ENCODE measurements at regions not wholly inside any gene's neighbourhood (a gene's known extent, or its start where the extent isn't known, plus 50 kb on each side); places are given as distances from the start of the nearest gene placed in this dataset.

GRCh38 chr7:81367326-81367931 is 402.4 kb downstream of the HGF start:
- no peaks in the 10 kb centered on the region for H3K9me3 ChIP-seq (ENCODE audit: insufficient read depth in 2 of 2, low read depth in 1 of 2, low read length in 1 of 2)
- no peaks in the 10 kb centered on the region; a peak in 1 of 7 replicates for H3K27me3 ChIP-seq (replicated peaks in 1 of 4; ENCODE audit: control insufficient read depth in 3 of 4, extremely low read depth in 1 of 4, insufficient read depth in 3 of 4, low read length in 3 of 4)
- H2AK5ac ChIP-seq (ENCODE audit: low read depth, low read length): no peak overlapping the region
- H3K4me3 ChIP-seq (ENCODE audit: extremely low read depth in 1 of 4, insufficient read depth in 2 of 4, low read depth in 3 of 4, low read length in 4 of 4): no peak overlapping the region
- WGBS, 2 experiments (ENCODE audit: extremely low coverage in 1 of 2, insufficient coverage in 1 of 2, insufficient read length in 1 of 2, insufficient replicate concordance in 2 of 2, low coverage in 1 of 2, low lambda C conversion rate in 2 of 2, missing lambda C conversion rate in 1 of 2): 80% methylated on average over 3 of the region's 3 CpGs; no CpG with 5 or more reads in 1 of the 2 experiments
- no peaks in the 10 kb centered on the region for H3K23me2 ChIP-seq (ENCODE audit: low read depth, low read length)
- H2BK5ac ChIP-seq (ENCODE audit: low read depth, low read length): no peak overlapping the region
- no peak overlapping the region for H3K14ac ChIP-seq (ENCODE audit: insufficient read length)
- no peak overlapping the region for H4K91ac ChIP-seq (replicated peaks; ENCODE audit: insufficient read length, low read length)
- ChIA-PET CTCF (ENCODE audit: partially characterized antibody) (no interaction called here), POLR2A (ENCODE audit: partially characterized antibody) (no interaction called here)
- no peak overlapping the region for H2BK12ac ChIP-seq (ENCODE audit: low read depth, low read length)
- H2BK15ac ChIP-seq (ENCODE audit: low read length): no peak overlapping the region
- TF ChIP-seq CEBPB (IDR thresholded peaks at IDR 0.05; ENCODE audit: low read depth, low read length) (peak; percentile 87), KDM4A (IDR thresholded peaks at IDR 0.05; ENCODE audit: low read depth, low read length, severe bottlenecking) (no peak), RBBP5 (IDR thresholded peaks at IDR 0.05; ENCODE audit: borderline replicate concordance, low read depth, low read length) (no peak)
- H3K79me2 ChIP-seq (ENCODE audit: control insufficient read depth in 1 of 2, insufficient read depth in 2 of 2, low read length in 2 of 2): no peaks in the 10 kb centered on the region
- H3K56ac ChIP-seq (replicated peaks; ENCODE audit: insufficient read length, low read depth, low read length): no peak overlapping the region
- H3K4ac ChIP-seq (replicated peaks; ENCODE audit: insufficient read length, low read depth, low read length): no peak overlapping the region
- no peak overlapping the region for H2BK120ac ChIP-seq (replicated peaks; ENCODE audit: low read depth, low read length)
- no peak overlapping the region for H2BK20ac ChIP-seq (ENCODE audit: low read length)
- no peak overlapping the region for H3K4me2 ChIP-seq (ENCODE audit: insufficient read depth in 1 of 2, low read depth in 2 of 2, low read length in 2 of 2)
- no peak overlapping the region for H3K23ac ChIP-seq (ENCODE audit: insufficient read length)
- no peaks in the 10 kb centered on the region for H3K36me3 ChIP-seq (ENCODE audit: control insufficient read depth in 2 of 4, insufficient read depth in 4 of 4, low read length in 3 of 4)
- H3K79me1 ChIP-seq (ENCODE audit: low read depth, low read length): no peaks in the 10 kb centered on the region
- H3K18ac ChIP-seq (ENCODE audit: extremely low read depth, low read length): no peak overlapping the region
- no peaks in the 10 kb centered on the region for H4K20me1 ChIP-seq (replicated peaks in 1 of 2; ENCODE audit: control insufficient read depth in 1 of 2, insufficient read depth in 2 of 2, low read length in 2 of 2)
- peaks cover 0 to 3% (median 0%) of the 10 kb centered on the region in 4 experiments; a peak in 1 of 7 replicates for H3K4me1 ChIP-seq (replicated peaks in 1 of 4; ENCODE audit: control insufficient read depth in 3 of 4, insufficient read depth in 4 of 4, low read length in 3 of 4)
- DNase-seq (ENCODE audit: low read depth in 1 of 2, low spot score in 2 of 2): no peak
- no peak for FAIRE-seq
- H4K8ac ChIP-seq (ENCODE audit: extremely low read depth, insufficient read depth, low read length): no peak overlapping the region
- peak overlapping the region; percentile 30; the same call in 1 of the 2 replicates for H2AFZ ChIP-seq (ENCODE audit: low read length)
- no peak overlapping the region for H3K27ac ChIP-seq (ENCODE audit: low read depth, low read length)
- no peak overlapping the region for H4K5ac ChIP-seq (ENCODE audit: insufficient read length, low read depth, low read length)
- no peak overlapping the region for H3K9ac ChIP-seq (replicated peaks in 1 of 4; ENCODE audit: extremely low read depth in 1 of 4, low read depth in 3 of 4, low read length in 3 of 4)
